HL-60 (cell line): ENCODE measurements at regions not wholly inside any gene's neighbourhood (a gene's known extent, or its start where the extent isn't known, plus 50 kb on each side); places are given as distances from the start of the nearest gene placed in this dataset.

Experiments
- DNase-seq, 2 experiments: peaks; one replicate each; pipeline ENCODE4 v3.0.0-alpha.2; 2010 to 2020; ENCODE audit warnings: low read depth in 1 of 2, low spot score in 1 of 2
- H3K27ac ChIP-seq: fragments of 250-450 bp; sonication (Bioruptor Pico); replicated peaks from 2 replicates; pipeline ENCODE4 v1.5.1; 2020; ENCODE audit warnings: mild to moderate bottlenecking, moderate library complexity
- H3K27me3 ChIP-seq: fragments of 250-450 bp; sonication (Bioruptor Pico); 2 replicates; pipeline ENCODE4 v1.5.1; 2021; ENCODE audit warnings: mild to moderate bottlenecking, moderate library complexity; ENCODE audit not compliant: insufficient read depth, poor library complexity, severe bottlenecking
- H3K4me3 ChIP-seq: replicated peaks from 2 replicates; pipeline ENCODE4 v1.5.1; 2011; ENCODE audit warnings: mild to moderate bottlenecking, control low read depth, low read length; ENCODE audit not compliant: insufficient read depth
- GABPA ChIP-seq: IDR thresholded peaks from 2 replicates; pipeline ENCODE4 v1.6.1; 2012; ENCODE audit warnings: low read depth
- POLR2AphosphoS5 ChIP-seq: IDR thresholded peaks from 2 replicates; pipeline ENCODE4 v1.6.1; 2012; ENCODE audit warnings: low read depth
- SPI1 ChIP-seq: IDR thresholded peaks from 2 replicates; pipeline ENCODE4 v1.6.1; 2012; ENCODE audit warnings: low read depth, mild to moderate bottlenecking, borderline replicate concordance
- TF ChIP-seq, protein P1 (sequence below): IDR thresholded peaks from one replicate; pipeline ENCODE4 v1.5.1; 2011; ENCODE audit warnings: low read length, control low read depth, inconsistent platforms; ENCODE audit not compliant: insufficient read depth
- TF ChIP-seq, protein P2 (sequence below): IDR thresholded peaks from 2 replicates; pipeline ENCODE4 v1.6.1; 2012; ENCODE audit warnings: low read depth; ENCODE audit not compliant: insufficient replicate concordance

- Histone ChIP-seq H3K27me3 (no peaks in the 10 kb centered on the region), H3K4me3 (no peak overlapping the region), H3K27ac (no peak overlapping the region)
- TF ChIP-seq GABPA, result no peak
- TF ChIP-seq, protein P1, sequence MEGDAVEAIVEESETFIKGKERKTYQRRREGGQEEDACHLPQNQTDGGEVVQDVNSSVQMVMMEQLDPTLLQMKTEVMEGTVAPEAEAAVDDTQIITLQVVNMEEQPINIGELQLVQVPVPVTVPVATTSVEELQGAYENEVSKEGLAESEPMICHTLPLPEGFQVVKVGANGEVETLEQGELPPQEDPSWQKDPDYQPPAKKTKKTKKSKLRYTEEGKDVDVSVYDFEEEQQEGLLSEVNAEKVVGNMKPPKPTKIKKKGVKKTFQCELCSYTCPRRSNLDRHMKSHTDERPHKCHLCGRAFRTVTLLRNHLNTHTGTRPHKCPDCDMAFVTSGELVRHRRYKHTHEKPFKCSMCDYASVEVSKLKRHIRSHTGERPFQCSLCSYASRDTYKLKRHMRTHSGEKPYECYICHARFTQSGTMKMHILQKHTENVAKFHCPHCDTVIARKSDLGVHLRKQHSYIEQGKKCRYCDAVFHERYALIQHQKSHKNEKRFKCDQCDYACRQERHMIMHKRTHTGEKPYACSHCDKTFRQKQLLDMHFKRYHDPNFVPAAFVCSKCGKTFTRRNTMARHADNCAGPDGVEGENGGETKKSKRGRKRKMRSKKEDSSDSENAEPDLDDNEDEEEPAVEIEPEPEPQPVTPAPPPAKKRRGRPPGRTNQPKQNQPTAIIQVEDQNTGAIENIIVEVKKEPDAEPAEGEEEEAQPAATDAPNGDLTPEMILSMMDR, result no peak
- no peak for TF ChIP-seq SPI1
- TF ChIP-seq POLR2AphosphoS5, result no peak
- TF ChIP-seq, protein P2, sequence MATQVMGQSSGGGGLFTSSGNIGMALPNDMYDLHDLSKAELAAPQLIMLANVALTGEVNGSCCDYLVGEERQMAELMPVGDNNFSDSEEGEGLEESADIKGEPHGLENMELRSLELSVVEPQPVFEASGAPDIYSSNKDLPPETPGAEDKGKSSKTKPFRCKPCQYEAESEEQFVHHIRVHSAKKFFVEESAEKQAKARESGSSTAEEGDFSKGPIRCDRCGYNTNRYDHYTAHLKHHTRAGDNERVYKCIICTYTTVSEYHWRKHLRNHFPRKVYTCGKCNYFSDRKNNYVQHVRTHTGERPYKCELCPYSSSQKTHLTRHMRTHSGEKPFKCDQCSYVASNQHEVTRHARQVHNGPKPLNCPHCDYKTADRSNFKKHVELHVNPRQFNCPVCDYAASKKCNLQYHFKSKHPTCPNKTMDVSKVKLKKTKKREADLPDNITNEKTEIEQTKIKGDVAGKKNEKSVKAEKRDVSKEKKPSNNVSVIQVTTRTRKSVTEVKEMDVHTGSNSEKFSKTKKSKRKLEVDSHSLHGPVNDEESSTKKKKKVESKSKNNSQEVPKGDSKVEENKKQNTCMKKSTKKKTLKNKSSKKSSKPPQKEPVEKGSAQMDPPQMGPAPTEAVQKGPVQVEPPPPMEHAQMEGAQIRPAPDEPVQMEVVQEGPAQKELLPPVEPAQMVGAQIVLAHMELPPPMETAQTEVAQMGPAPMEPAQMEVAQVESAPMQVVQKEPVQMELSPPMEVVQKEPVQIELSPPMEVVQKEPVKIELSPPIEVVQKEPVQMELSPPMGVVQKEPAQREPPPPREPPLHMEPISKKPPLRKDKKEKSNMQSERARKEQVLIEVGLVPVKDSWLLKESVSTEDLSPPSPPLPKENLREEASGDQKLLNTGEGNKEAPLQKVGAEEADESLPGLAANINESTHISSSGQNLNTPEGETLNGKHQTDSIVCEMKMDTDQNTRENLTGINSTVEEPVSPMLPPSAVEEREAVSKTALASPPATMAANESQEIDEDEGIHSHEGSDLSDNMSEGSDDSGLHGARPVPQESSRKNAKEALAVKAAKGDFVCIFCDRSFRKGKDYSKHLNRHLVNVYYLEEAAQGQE, result no peak
- no peak for DNase-seq
Observed at GRCh38 chr4:17064959-17065358, 166.5 kb upstream of the LDB2 start.

GRCh38 chr4:17063888-17064287 lies 165.4 kb upstream of the LDB2 start:
- Histone ChIP-seq H3K4me3 (no peak overlapping the region), H3K27ac (no peak overlapping the region), H3K27me3 (no peaks in the 10 kb centered on the region)
- no peak for DNase-seq
- TF ChIP-seq SPI1 (no peak), POLR2AphosphoS5 (no peak), GABPA (no peak)
- TF ChIP-seq, protein P1, result no peak
- TF ChIP-seq, protein P2, result no peak

GRCh38 chr4:17060230-17060629 lies 161.8 kb upstream of the LDB2 start:
- TF ChIP-seq, protein P2, result no peak
- TF ChIP-seq SPI1, result no peak
- TF ChIP-seq POLR2AphosphoS5, result no peak
- TF ChIP-seq, protein P1, result no peak
- no peak for TF ChIP-seq GABPA
- DNase-seq, result no peak
- H3K27me3 ChIP-seq, result no peaks in the 10 kb centered on the region
- H3K27ac ChIP-seq, result no peak overlapping the region
- H3K4me3 ChIP-seq, result no peak overlapping the region
